ENCODE measurements at regions not wholly inside any gene's neighbourhood (a gene's known extent, or its start where the extent isn't known, plus 50 kb on each side); places are given as distances from the start of the nearest gene placed in this dataset.

DNA sequence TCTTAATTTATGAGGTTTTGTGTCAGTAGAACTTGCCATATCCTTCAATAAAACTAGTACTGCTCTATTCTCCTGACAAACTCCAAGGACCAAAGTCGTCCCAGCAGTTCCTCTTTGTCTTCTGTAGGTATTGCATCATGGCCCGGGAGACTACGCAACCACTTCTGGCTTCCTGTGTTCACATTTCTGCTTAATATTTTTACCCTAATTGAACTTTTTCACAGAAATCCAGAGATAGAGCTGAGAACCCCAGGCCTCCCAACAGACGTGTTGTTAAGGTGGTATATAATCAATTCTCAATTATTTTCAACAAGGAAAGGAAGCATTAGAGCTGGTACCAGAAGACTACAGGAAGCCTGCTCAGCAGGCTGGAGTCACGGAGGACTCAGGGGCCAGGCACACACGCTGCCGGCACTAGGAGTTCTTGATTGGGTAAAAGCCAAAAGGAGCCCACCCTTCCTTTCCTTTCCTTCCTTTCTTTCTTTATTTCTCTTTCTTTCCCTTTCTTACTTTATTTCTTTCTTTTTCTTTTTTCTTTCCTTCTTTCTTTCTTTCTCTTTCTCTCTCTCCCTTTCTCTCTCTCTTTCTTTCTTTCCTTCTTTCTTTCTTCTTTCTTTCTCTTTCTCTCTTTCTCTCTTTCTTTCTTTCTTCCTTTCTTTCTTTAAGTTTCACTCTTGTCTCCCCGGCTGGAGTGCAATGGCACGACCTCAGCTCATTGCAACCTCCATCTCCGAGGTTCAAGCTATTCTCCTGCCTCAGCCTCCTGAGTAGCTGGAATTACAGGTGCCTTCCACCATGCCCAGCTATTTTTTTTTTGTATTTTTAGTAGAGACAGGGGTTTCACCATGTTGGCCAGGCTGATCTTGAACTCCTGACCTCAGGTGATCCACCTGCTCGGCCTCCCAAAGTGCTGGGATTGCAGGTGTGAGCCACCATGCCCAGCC is 173.7 kb downstream of the ZBTB18 start:
- Histone ChIP-seq H3K27ac (replicated peaks in 1 of 4) (no peak overlapping the region), H3K27me3 (no peaks in the 10 kb centered on the region), H3K4me1 (no peaks in the 10 kb centered on the region), H3K4me3 (no peak overlapping the region), H3K36me3 (no peaks in the 10 kb centered on the region), H3K9me3 (no peaks in the 10 kb centered on the region)
- DNase-seq (ENCODE audit: extremely low spot score) = no peak
- TF ChIP-seq, protein P1, sequence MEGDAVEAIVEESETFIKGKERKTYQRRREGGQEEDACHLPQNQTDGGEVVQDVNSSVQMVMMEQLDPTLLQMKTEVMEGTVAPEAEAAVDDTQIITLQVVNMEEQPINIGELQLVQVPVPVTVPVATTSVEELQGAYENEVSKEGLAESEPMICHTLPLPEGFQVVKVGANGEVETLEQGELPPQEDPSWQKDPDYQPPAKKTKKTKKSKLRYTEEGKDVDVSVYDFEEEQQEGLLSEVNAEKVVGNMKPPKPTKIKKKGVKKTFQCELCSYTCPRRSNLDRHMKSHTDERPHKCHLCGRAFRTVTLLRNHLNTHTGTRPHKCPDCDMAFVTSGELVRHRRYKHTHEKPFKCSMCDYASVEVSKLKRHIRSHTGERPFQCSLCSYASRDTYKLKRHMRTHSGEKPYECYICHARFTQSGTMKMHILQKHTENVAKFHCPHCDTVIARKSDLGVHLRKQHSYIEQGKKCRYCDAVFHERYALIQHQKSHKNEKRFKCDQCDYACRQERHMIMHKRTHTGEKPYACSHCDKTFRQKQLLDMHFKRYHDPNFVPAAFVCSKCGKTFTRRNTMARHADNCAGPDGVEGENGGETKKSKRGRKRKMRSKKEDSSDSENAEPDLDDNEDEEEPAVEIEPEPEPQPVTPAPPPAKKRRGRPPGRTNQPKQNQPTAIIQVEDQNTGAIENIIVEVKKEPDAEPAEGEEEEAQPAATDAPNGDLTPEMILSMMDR (IDR thresholded peaks at IDR 0.05) = no peak
- no peak for TF ChIP-seq EP300 (IDR thresholded peaks at IDR 0.05)
- WGBS = 83% methylated on average over 11 of the region's 11 CpGs
- intact Hi-C loops (cut with DNase I) = no loop called here

DNA sequence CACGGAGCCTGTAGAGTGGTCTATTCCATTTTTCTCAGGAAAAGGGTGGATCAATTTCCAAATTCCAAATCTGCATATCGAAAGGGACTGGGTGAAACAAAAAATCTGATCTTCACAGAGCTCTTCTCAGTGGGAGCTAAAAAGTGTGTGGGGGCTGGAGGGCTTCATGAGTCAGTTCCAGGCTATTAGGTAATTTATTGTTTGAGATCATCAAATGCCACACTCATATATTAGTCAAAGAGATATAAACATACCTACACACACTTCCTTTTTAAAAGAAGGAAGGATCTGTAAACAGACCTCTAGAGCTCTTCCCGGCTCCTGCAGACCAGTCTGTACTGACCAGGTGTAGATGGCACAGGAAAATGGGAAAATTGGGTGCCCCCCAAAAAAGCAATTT is 175.4 kb downstream of the ZBTB18 start:
- no peak overlapping the region for H3K4me3 ChIP-seq
- TF ChIP-seq EP300 (IDR thresholded peaks at IDR 0.05) = no peak
- TF ChIP-seq, protein P1 (IDR thresholded peaks at IDR 0.05) = no peak
- no peak for TF ChIP-seq POLR2A (IDR thresholded peaks at IDR 0.05; ENCODE audit: low read depth)
- TF ChIP-seq POLR2AphosphoS5 (IDR thresholded peaks at IDR 0.05) = no peak
- H3K9me3 ChIP-seq = no peaks in the 10 kb centered on the region
- no peak overlapping the region for H3K27ac ChIP-seq (replicated peaks in 1 of 4)
- no peak for DNase-seq (ENCODE audit: extremely low spot score)
- H3K36me3 ChIP-seq = no peaks in the 10 kb centered on the region
- intact Hi-C loops (cut with DNase I) = no loop called here
- WGBS = 93% methylated on average over 3 of the region's 3 CpGs
- no peaks in the 10 kb centered on the region for H3K27me3 ChIP-seq
- H3K4me1 ChIP-seq = peaks cover 0 to 9% (median 7%) of the 10 kb centered on the region in 4 donors

- Histone ChIP-seq H3K4me1 (peaks cover 0 to 16% (median 15%) of the 10 kb centered on the region in 4 donors), H3K4me3 (no peak overlapping the region), H3K27ac (replicated peaks in 1 of 4) (no peak overlapping the region), H3K27me3 (no peaks in the 10 kb centered on the region), H3K9me3 (no peaks in the 10 kb centered on the region), H3K36me3 (no peaks in the 10 kb centered on the region)
- TF ChIP-seq POLR2A (IDR thresholded peaks at IDR 0.05; ENCODE audit: low read depth) (no peak), POLR2AphosphoS5 (IDR thresholded peaks at IDR 0.05) (no peak), EP300 (IDR thresholded peaks at IDR 0.05) (no peak)
- TF ChIP-seq, protein P1 (IDR thresholded peaks at IDR 0.05) = no peak
- intact Hi-C loops (cut with DNase I) = no loop called here
- WGBS = 90% methylated on average over 9 of the region's 9 CpGs
- DNase-seq (ENCODE audit: extremely low spot score) = no peak
These were observed 179.4 kb downstream of the ZBTB18 start for GRCh38 chr1:244230470-244230869.

- Histone ChIP-seq H3K27me3 (no peaks in the 10 kb centered on the region), H3K4me1 (peaks cover 0 to 16% (median 15%) of the 10 kb centered on the region in 4 donors), H3K36me3 (no peaks in the 10 kb centered on the region), H3K9me3 (no peaks in the 10 kb centered on the region), H3K4me3 (peak overlapping the region; percentile 34 to 50 (median 38)), H3K27ac (replicated peaks in 1 of 4) (no peak overlapping the region)
- 63% methylated on average over 5 of the region's 8 CpGs for WGBS
- TF ChIP-seq, protein P1 (IDR thresholded peaks at IDR 0.05) = no peak
- TF ChIP-seq POLR2A (IDR thresholded peaks at IDR 0.05; ENCODE audit: low read depth) = no peak
- no peak for DNase-seq (ENCODE audit: extremely low spot score)
- intact Hi-C loops (cut with DNase I) = no loop called here
These were observed 180.1 kb downstream of the ZBTB18 start for GRCh38 chr1:244231193-244231571.

All from esophagus muscularis mucosa (tissue), 4 donors.